Neural cell (in vitro differentiated cells): ENCODE measurements at regions not wholly inside any gene's neighbourhood (a gene's known extent, or its start where the extent isn't known, plus 50 kb on each side); places are given as distances from the start of the nearest gene placed in this dataset.

ENCODE experiments used
- H2AFZ ChIP-seq: fragments of 200-600, 300-800 bp; sonication (generic), shearing (Covaris generic); 2 replicates; pipeline ENCODE4 v1.6.0; 2014; ENCODE audit warnings: low read depth, mild to moderate bottlenecking, antibody characterized with exemption, low read length, moderate library complexity
- H3F3A ChIP-seq: fragments of 200-600 bp; shearing (Covaris generic); 2 replicates; pipeline ENCODE4 v1.6.1; 2016; ENCODE audit warnings: mild to moderate bottlenecking, moderate library complexity, mixed read lengths, antibody characterized with exemption, low read length; ENCODE audit not compliant: insufficient read depth, poor library complexity, severe bottlenecking
- H3K27ac ChIP-seq: fragments of 200-600, 300-800 bp; sonication (generic), shearing (Covaris generic); 2 replicates; pipeline ENCODE4 v1.5.1; 2014; ENCODE audit warnings: mild to moderate bottlenecking, low read length, moderate library complexity
- H3K27me3 ChIP-seq: fragments of 300-800, 200-600 bp; sonication (generic), shearing (Covaris generic); 2 replicates; pipeline ENCODE4 v1.6.0; 2014; ENCODE audit warnings: mild to moderate bottlenecking, low read depth, low read length, moderate library complexity; ENCODE audit not compliant: insufficient read depth
- H3K36me3 ChIP-seq: fragments of 300-800, 200-600 bp; sonication (generic), shearing (Covaris generic); 2 replicates; pipeline ENCODE4 v1.5.1; 2014; ENCODE audit warnings: mild to moderate bottlenecking, antibody characterized with exemption, low read length, moderate library complexity; ENCODE audit not compliant: insufficient read depth
- H3K4me2 ChIP-seq: fragments of 300-800, 200-600 bp; sonication (generic), shearing (Covaris generic); 2 replicates; pipeline ENCODE4 v1.6.0; 2014; ENCODE audit warnings: mild to moderate bottlenecking, low read length
- H3K4me3 ChIP-seq: fragments of 300-800, 200-600 bp; sonication (generic), shearing (Covaris generic); 2 replicates; pipeline ENCODE4 v1.5.1; 2014; ENCODE audit warnings: mild to moderate bottlenecking, low read length, moderate library complexity
- H3K79me2 ChIP-seq: fragments of 200-600 bp; shearing (Covaris generic); replicated peaks from 2 replicates; pipeline ENCODE4 v1.6.0; 2014; ENCODE audit warnings: mild to moderate bottlenecking, low read length, moderate library complexity; ENCODE audit not compliant: insufficient read depth
- H3K9ac ChIP-seq: fragments of 300-800, 200-600 bp; sonication (generic), shearing (Covaris generic); 2 replicates; pipeline ENCODE4 v1.6.1; 2016; ENCODE audit warnings: mild to moderate bottlenecking, low read length, mixed read lengths
- H3K9me2 ChIP-seq: fragments of 200-600 bp; shearing (Covaris generic); 2 replicates; pipeline ENCODE4 v1.6.1; 2016; ENCODE audit warnings: mild to moderate bottlenecking, low read length, mixed read lengths; ENCODE audit not compliant: insufficient read depth
- H3K9me3 ChIP-seq: fragments of 200-600, 300-800 bp; sonication (generic), shearing (Covaris generic); 2 replicates; pipeline ENCODE4 v1.6.1; 2016; ENCODE audit warnings: mild to moderate bottlenecking, mixed run types, low read length, moderate library complexity, mixed read lengths
- H4K20me1 ChIP-seq: fragments of 200-600 bp; shearing (Covaris generic); 2 replicates; pipeline ENCODE4 v1.6.1; 2016; ENCODE audit warnings: mild to moderate bottlenecking, mixed run types; ENCODE audit not compliant: insufficient read depth
- CTCF ChIP-seq: fragments of 450-650 bp; IDR thresholded peaks from 2 replicates; pipeline ENCODE4 v1.5.1; 2014; ENCODE audit warnings: antibody characterized with exemption, mild to moderate bottlenecking, moderate library complexity; ENCODE audit not compliant: poor library complexity, severe bottlenecking
- EP300 ChIP-seq: fragments of 450-650 bp; conservative IDR thresholded peaks from 2 replicates; pipeline ENCODE4 v1.6.1; 2014; ENCODE audit warnings: antibody characterized with exemption, mild to moderate bottlenecking, moderate library complexity; ENCODE audit not compliant: poor library complexity, severe bottlenecking
- EZH2 ChIP-seq: fragments of 200-600, 300-800 bp; shearing (Covaris generic), sonication (generic); IDR thresholded peaks from 2 replicates; pipeline ENCODE4 v1.6.1; 2014; ENCODE audit warnings: antibody characterized with exemption, low read length, borderline replicate concordance, mild to moderate bottlenecking; ENCODE audit not compliant: insufficient read depth, poor library complexity, severe bottlenecking
- MXI1 ChIP-seq: fragments of 450-650 bp; conservative IDR thresholded peaks from 2 replicates; pipeline ENCODE4 v1.6.1; 2014; ENCODE audit warnings: antibody characterized with exemption, mild to moderate bottlenecking; ENCODE audit not compliant: poor library complexity, severe bottlenecking
- POLR2AphosphoS5 ChIP-seq: IDR thresholded peaks from 2 replicates; pipeline ENCODE4 v1.6.1; 2012
- RAD21 ChIP-seq: fragments of 450-650 bp; conservative IDR thresholded peaks from 2 replicates; pipeline ENCODE4 v1.6.1; 2014; ENCODE audit warnings: antibody characterized with exemption, mild to moderate bottlenecking, moderate library complexity
- REST ChIP-seq: IDR thresholded peaks from 2 replicates; pipeline ENCODE4 v1.6.1; 2012; ENCODE audit warnings: borderline replicate concordance
- SMC3 ChIP-seq: fragments of 450-650 bp; conservative IDR thresholded peaks from 2 replicates; pipeline ENCODE4 v1.6.1; 2014; ENCODE audit warnings: antibody characterized with exemption, mild to moderate bottlenecking, moderate library complexity; ENCODE audit not compliant: poor library complexity
- TAF1 ChIP-seq: IDR thresholded peaks from 2 replicates; pipeline ENCODE4 v1.6.1; 2012; ENCODE audit warnings: low read depth

DNA sequence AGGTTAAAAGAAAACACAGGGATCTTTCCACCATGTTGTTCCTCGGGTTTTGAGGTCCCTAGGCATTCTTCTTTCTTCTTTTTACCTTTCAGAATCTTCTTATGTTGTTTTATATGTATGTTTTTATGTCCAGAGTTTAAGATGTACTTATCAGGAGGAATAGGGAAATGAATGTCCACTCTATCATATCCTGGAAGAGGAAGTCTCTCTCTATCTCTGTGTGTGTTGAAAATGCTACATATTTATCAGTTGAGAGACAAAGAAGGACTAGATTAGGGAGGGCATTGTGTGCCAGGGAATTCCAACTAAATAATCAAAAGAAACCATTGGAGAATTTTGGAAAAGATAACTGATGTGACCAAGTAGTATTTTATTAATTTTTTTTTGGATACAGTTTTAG is 200.5 kb upstream of the POT1 start:
- no peaks in the 10 kb centered on the region for H3K9me2 ChIP-seq
- no peak overlapping the region for H2AFZ ChIP-seq
- H3K79me2 ChIP-seq = no peaks in the 10 kb centered on the region
- H3K27ac ChIP-seq = no peak overlapping the region
- H3K4me2 ChIP-seq = no peak overlapping the region
- no peaks in the 10 kb centered on the region for H3K9me3 ChIP-seq
- TF ChIP-seq POLR2AphosphoS5 = no peak
- TF ChIP-seq REST = no peak
- TF ChIP-seq MXI1 = no peak
- no peak for TF ChIP-seq EP300
- TF ChIP-seq RAD21 = no peak
- TF ChIP-seq CTCF = no peak
- no peaks in the 10 kb centered on the region for H3K36me3 ChIP-seq
- H3F3A ChIP-seq = no peaks in the 10 kb centered on the region
- no peak overlapping the region for H3K4me3 ChIP-seq
- H3K27me3 ChIP-seq = no peaks in the 10 kb centered on the region
- H3K9ac ChIP-seq = no peak overlapping the region
- H4K20me1 ChIP-seq = no peaks in the 10 kb centered on the region

GRCh38 chr7:125127304-125127703 is 197.7 kb upstream of the POT1 start:
- no peak overlapping the region for H3K4me2 ChIP-seq
- H3K27me3 ChIP-seq = no peaks in the 10 kb centered on the region
- H3K4me3 ChIP-seq = no peak overlapping the region
- no peaks in the 10 kb centered on the region for H3K79me2 ChIP-seq
- no peaks in the 10 kb centered on the region for H3K9me2 ChIP-seq
- TF ChIP-seq CTCF = no peak
- TF ChIP-seq REST = peak; percentile 55
- no peak for TF ChIP-seq TAF1
- TF ChIP-seq EZH2 = no peak
- TF ChIP-seq RAD21 = no peak
- TF ChIP-seq MXI1 = no peak
- no peak for TF ChIP-seq POLR2AphosphoS5
- no peak for TF ChIP-seq SMC3
- TF ChIP-seq EP300 = peak; percentile 78
- H3K9ac ChIP-seq = no peak overlapping the region
- H3K27ac ChIP-seq = peak overlapping the region; percentile 29
- H4K20me1 ChIP-seq = no peaks in the 10 kb centered on the region
- no peaks in the 10 kb centered on the region for H3K36me3 ChIP-seq
- no peak overlapping the region for H2AFZ ChIP-seq
- H3F3A ChIP-seq = no peaks in the 10 kb centered on the region
- H3K9me3 ChIP-seq = no peaks in the 10 kb centered on the region
